Liver (tissue), 2 donors: ENCODE measurements at regions not wholly inside any gene's neighbourhood (a gene's known extent, or its start where the extent isn't known, plus 50 kb on each side); places are given as distances from the start of the nearest gene placed in this dataset.

Source experiments
- CTCF ChIP-seq: fragments of 150-350 bp; IDR thresholded peaks from 2 replicates; pipeline ENCODE4 v1.5.1; 2017; ENCODE audit warnings: improper control_type of control experiment, low read depth, low read length; ENCODE audit not compliant: missing input control
- FOXA2 ChIP-seq: IDR thresholded peaks from 2 replicates; pipeline ENCODE4 v1.6.1; 2016; ENCODE audit warnings: antibody characterized with exemption
- donor health status: healthy.

GRCh38 chr12:45621703-45622102 is 107.8 kb upstream of the ARID2 start:
- no peak for TF ChIP-seq CTCF
- no peak for TF ChIP-seq FOXA2
